ENCODE measurements at regions not wholly inside any gene's neighbourhood (a gene's known extent, or its start where the extent isn't known, plus 50 kb on each side); places are given as distances from the start of the nearest gene placed in this dataset.

GRCh38 chr20:7716286-7716972, 223.8 kb downstream of the HAO1 start:
- DNase-seq: peak in 1 of 5 experiments; percentile 19

- DNase-seq: no peak
These were observed 217.7 kb downstream of the HAO1 start for GRCh38 chr20:7722564-7722963.

GRCh38 chr20:7723284-7723683, 217.0 kb downstream of the HAO1 start:
- no peak for DNase-seq

GRCh38 chr20:7728338-7728737, 211.9 kb downstream of the HAO1 start:
- DNase-seq: no peak

- DNase-seq: no peak
These were observed 206.0 kb downstream of the HAO1 start for GRCh38 chr20:7734216-7734615.

- DNase-seq: no peak
These were observed 203.9 kb downstream of the HAO1 start for GRCh38 chr20:7736336-7736735.

- no peak for DNase-seq
These were observed 198.4 kb downstream of the HAO1 start for GRCh38 chr20:7741866-7742265.

GRCh38 chr20:7742479-7742878, 197.8 kb downstream of the HAO1 start:
- no peak for DNase-seq

GRCh38 chr20:7744411-7744810, 195.8 kb downstream of the HAO1 start:
- no peak for DNase-seq

GRCh38 chr20:7748624-7749023, 191.6 kb downstream of the HAO1 start:
- no peak for DNase-seq

GRCh38 chr20:7754102-7754501, 186.2 kb downstream of the HAO1 start:
- DNase-seq: no peak

GRCh38 chr20:7758406-7758805, 181.9 kb downstream of the HAO1 start:
- DNase-seq: no peak

- no peak for DNase-seq
These were observed 179.8 kb downstream of the HAO1 start for GRCh38 chr20:7760247-7761031.

- peak in 1 of 5 experiments; percentile 76 for DNase-seq
These were observed 175.0 kb downstream of the HAO1 start for GRCh38 chr20:7765221-7765620.

GRCh38 chr20:7770046-7770445, 170.2 kb downstream of the HAO1 start:
- peak in 1 of 5 experiments; percentile 50 for DNase-seq

GRCh38 chr20:7770578-7770977, 169.7 kb downstream of the HAO1 start:
- peak in 1 of 5 experiments; percentile 96 for DNase-seq

GRCh38 chr20:7772371-7772770, 167.9 kb downstream of the HAO1 start:
- DNase-seq: peak in 1 of 5 experiments; percentile 12

GRCh38 chr20:7773511-7773910, 166.7 kb downstream of the HAO1 start:
- DNase-seq: no peak

- DNase-seq: no peak
These were observed 165.2 kb downstream of the HAO1 start for GRCh38 chr20:7775072-7775471.

GRCh38 chr20:7776148-7776547, 164.1 kb downstream of the HAO1 start:
- DNase-seq: no peak

- DNase-seq: no peak
These were observed 150.1 kb downstream of the HAO1 start for GRCh38 chr20:7790189-7790588.

- DNase-seq: no peak
These were observed 147.9 kb downstream of the HAO1 start for GRCh38 chr20:7792150-7792869.

- DNase-seq: no peak
These were observed 142.1 kb downstream of the HAO1 start for GRCh38 chr20:7798176-7798575.

- no peak for DNase-seq
These were observed 140.4 kb downstream of the HAO1 start for GRCh38 chr20:7799862-7800261.
